ENCODE measurements at regions not wholly inside any gene's neighbourhood (a gene's known extent, or its start where the extent isn't known, plus 50 kb on each side); places are given as distances from the start of the nearest gene placed in this dataset.

DNA sequence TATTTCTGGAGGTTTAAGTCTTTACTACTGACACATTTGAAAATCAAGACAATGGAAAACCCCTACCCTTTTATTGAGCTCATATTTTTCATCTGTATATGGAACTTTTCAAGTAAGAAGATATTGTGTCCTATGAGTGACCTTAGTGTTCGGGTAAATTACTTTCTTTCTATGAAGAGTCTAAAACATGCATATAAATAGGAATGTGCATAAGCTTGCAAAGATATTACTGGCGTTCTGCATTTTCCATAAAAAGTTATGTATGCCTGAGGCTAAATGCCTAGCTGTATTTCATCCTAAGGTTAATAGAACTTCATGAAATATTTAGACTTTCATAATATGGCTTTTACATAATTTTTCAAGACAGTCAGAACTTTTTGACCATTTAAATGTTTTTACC is 495.8 kb upstream of the ADAMTS5 start:
- TF ChIP-seq POLR2A (IDR thresholded peaks at IDR 0.05) (no peak), POLR2AphosphoS5 (IDR thresholded peaks at IDR 0.05) (no peak)
- no peak overlapping the region for H3K4me3 ChIP-seq
- no peaks in the 10 kb centered on the region for H3K4me1 ChIP-seq
- no peak overlapping the region for H3K27ac ChIP-seq
- no peak for DNase-seq
- H3K9me3 ChIP-seq, result no peaks in the 10 kb centered on the region
- no peaks in the 10 kb centered on the region for H3K27me3 ChIP-seq
- no peaks in the 10 kb centered on the region for H3K36me3 ChIP-seq
- WGBS, 5 donors, result 78 to 93% (median 87%) methylated on average over 2 of the region's 2 CpGs
- intact Hi-C loops (cut with DNase I; ENCODE audit: low total_unique reads), result no loop called here

- 88 to 92% (median 91%) methylated on average over 2 of the region's 2 CpGs for WGBS, 5 donors
- intact Hi-C loops (cut with DNase I; ENCODE audit: low total_unique reads), result no loop called here
- TF ChIP-seq CTCF (IDR thresholded peaks at IDR 0.05), result no peak
- no peak for TF ChIP-seq EP300 (IDR thresholded peaks at IDR 0.05)
- TF ChIP-seq POLR2A (IDR thresholded peaks at IDR 0.05), result no peak
- TF ChIP-seq POLR2AphosphoS5 (IDR thresholded peaks at IDR 0.05), result no peak
- no peak overlapping the region for H3K27ac ChIP-seq
- no peaks in the 10 kb centered on the region for H3K36me3 ChIP-seq
- H3K27me3 ChIP-seq, result no peaks in the 10 kb centered on the region
- no peak overlapping the region for H3K4me3 ChIP-seq
- DNase-seq, result no peak
- H3K9me3 ChIP-seq, result no peaks in the 10 kb centered on the region
- no peaks in the 10 kb centered on the region for H3K4me1 ChIP-seq
These were observed 487.3 kb upstream of the ADAMTS5 start for GRCh38 chr21:27454234-27454633.

DNA sequence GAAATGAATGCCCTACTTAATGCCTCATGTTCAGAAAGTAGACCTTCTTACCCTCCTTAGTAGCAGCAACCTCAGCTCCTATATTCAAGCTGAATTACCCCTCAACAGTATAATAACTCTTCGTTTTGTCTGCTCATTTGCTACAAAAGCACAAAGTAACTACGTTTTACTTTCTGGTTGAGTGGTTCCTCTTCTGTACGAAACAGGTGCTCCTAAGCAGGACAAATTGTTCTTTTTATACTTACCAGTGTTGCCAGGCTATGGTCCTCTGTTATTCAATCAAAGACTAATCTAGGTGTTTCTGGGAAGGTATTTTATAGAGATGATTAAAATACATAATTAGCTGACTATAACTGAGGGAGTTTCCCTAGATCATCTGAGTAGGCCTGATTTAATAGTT is 484.2 kb upstream of the ADAMTS5 start:
- H3K9me3 ChIP-seq, result no peaks in the 10 kb centered on the region
- no peaks in the 10 kb centered on the region for H3K4me1 ChIP-seq
- WGBS, 5 donors, result 81 to 94% (median 86%) methylated on average over 3 of the region's 3 CpGs
- H3K27me3 ChIP-seq, result no peaks in the 10 kb centered on the region
- TF ChIP-seq EP300 (IDR thresholded peaks at IDR 0.05), result no peak
- TF ChIP-seq POLR2A (IDR thresholded peaks at IDR 0.05), result no peak
- no peak for TF ChIP-seq CTCF (IDR thresholded peaks at IDR 0.05)
- TF ChIP-seq POLR2AphosphoS5 (IDR thresholded peaks at IDR 0.05), result no peak
- H3K27ac ChIP-seq, result no peak overlapping the region
- intact Hi-C loops (cut with DNase I; ENCODE audit: low total_unique reads), result no loop called here
- H3K4me3 ChIP-seq, result no peak overlapping the region
- DNase-seq, result no peak
- no peaks in the 10 kb centered on the region for H3K36me3 ChIP-seq

GRCh38 chr21:27450216-27450615 is 483.3 kb upstream of the ADAMTS5 start:
- TF ChIP-seq POLR2A (IDR thresholded peaks at IDR 0.05), result no peak
- Histone ChIP-seq H3K4me1 (no peaks in the 10 kb centered on the region), H3K27me3 (no peaks in the 10 kb centered on the region), H3K4me3 (no peak overlapping the region), H3K27ac (no peak overlapping the region), H3K9me3 (no peaks in the 10 kb centered on the region), H3K36me3 (no peaks in the 10 kb centered on the region)
- intact Hi-C loops (cut with DNase I; ENCODE audit: low total_unique reads), result no loop called here
- WGBS, 5 donors, result 35 to 75% (median 58%) methylated on average over 3 of the region's 3 CpGs
- DNase-seq, result no peak

- DNase-seq, result peak in 1 of 2 donors; percentile 65
- Histone ChIP-seq H3K4me1 (no peaks in the 10 kb centered on the region), H3K27ac (no peak overlapping the region), H3K36me3 (no peaks in the 10 kb centered on the region), H3K27me3 (no peaks in the 10 kb centered on the region), H3K9me3 (no peaks in the 10 kb centered on the region), H3K4me3 (no peak overlapping the region)
- WGBS, 5 donors, result 58 to 64% (median 62%) methylated on average over 7 of the region's 7 CpGs
- TF ChIP-seq POLR2AphosphoS5 (IDR thresholded peaks at IDR 0.05) (no peak), EP300 (IDR thresholded peaks at IDR 0.05) (no peak), CTCF (IDR thresholded peaks at IDR 0.05) (no peak), POLR2A (IDR thresholded peaks at IDR 0.05) (no peak)
- intact Hi-C loops (cut with DNase I; ENCODE audit: low total_unique reads), result no loop called here
These were observed 482.1 kb upstream of the ADAMTS5 start for GRCh38 chr21:27448960-27449359.
